Caco-2 (cell line): ENCODE measurements at regions not wholly inside any gene's neighbourhood (a gene's known extent, or its start where the extent isn't known, plus 50 kb on each side); places are given as distances from the start of the nearest gene placed in this dataset.

ENCODE experiments used
- BruUV-seq: library from RNA; stranded (reverse); fragments of 400-500 nt; replicated peaks from 2 replicates; lab custom pipeline; 2021; lab: Mats Ljungman, UMichigan
- CTCF ChIA-PET: fragments of 300-600 bp; sonication (Branson Sonifier 250); formaldehyde crosslinking; loops from one replicate; lab custom pipeline; 2022; ENCODE audit warnings: antibody characterized with exemption; lab: Charles Lee
- POLR2A ChIA-PET: fragments of 300-600 bp; sonication (Branson Sonifier 250); formaldehyde crosslinking; loops from one replicate; lab custom pipeline; 2022; ENCODE audit warnings: antibody characterized with exemption; lab: Charles Lee
- DNase-seq, 2 experiments: peaks; one replicate each; pipeline versions ENCODE4 v3.0.0 to v3.0.0-alpha.2; 2020 to 2022
- H3K27me3 ChIP-seq: replicated peaks from 2 replicates; pipeline ENCODE4 v1.6.0; 2011; ENCODE audit warnings: low read length; ENCODE audit not compliant: control insufficient read depth, insufficient read depth
- H3K36me3 ChIP-seq: 2 replicates; pipeline ENCODE4 v1.5.1; 2011; ENCODE audit warnings: low read length; ENCODE audit not compliant: control insufficient read depth, insufficient read depth
- H3K4me1 ChIP-seq: fragments of 250-450 bp; sonication (Bioruptor Pico); 2 replicates; pipeline ENCODE4 v1.5.1; 2020; ENCODE audit warnings: mild to moderate bottlenecking
- H3K4me3 ChIP-seq: 2 replicates; pipeline ENCODE4 v1.5.1; 2011; ENCODE audit warnings: low read depth, mild to moderate bottlenecking, control low read depth, low read length
- H3K9me3 ChIP-seq: fragments of 250-450 bp; sonication (Bioruptor Pico); 2 replicates; pipeline ENCODE4 v1.5.1; 2020; ENCODE audit warnings: mild to moderate bottlenecking, moderate library complexity
- H3K27ac Mint-ChIP-seq: one replicate; pipeline ENCODE4 v1.8.0; 2022; ENCODE audit warnings: mixed read lengths; ENCODE audit not compliant: unreplicated experiment
- H3K27me3 Mint-ChIP-seq: one replicate; pipeline ENCODE4 v1.8.0; 2022; ENCODE audit warnings: mixed read lengths; ENCODE audit not compliant: insufficient read depth, unreplicated experiment
- H3K36me3 Mint-ChIP-seq: one replicate; pipeline ENCODE4 v1.8.0; 2022; ENCODE audit warnings: mild to moderate bottlenecking, mixed read lengths; ENCODE audit not compliant: insufficient read depth, unreplicated experiment
- H3K4me1 Mint-ChIP-seq: one replicate; pipeline ENCODE4 v1.8.0; 2022; ENCODE audit warnings: low read depth, mixed read lengths; ENCODE audit not compliant: unreplicated experiment
- H3K4me3 Mint-ChIP-seq: one replicate; pipeline ENCODE4 v1.8.0; 2022; ENCODE audit warnings: mild to moderate bottlenecking, moderate library complexity, mixed read lengths; ENCODE audit not compliant: unreplicated experiment
- H3K9me3 Mint-ChIP-seq: one replicate; pipeline ENCODE4 v1.8.0; 2022; ENCODE audit warnings: mixed read lengths; ENCODE audit not compliant: unreplicated experiment
- CTCF ChIP-seq, 2 experiments: fragments of 200-600 bp in 1 of 2; IDR thresholded peaks; 1 replicate in 1 of 2; 2 replicates in 1 of 2; pipeline versions ENCODE4 v1.5.1 to v1.8.0; 2011 to 2022; ENCODE audit warnings: antibody characterized with exemption in 1 of 2, control low read depth in 1 of 2, inconsistent platforms in 1 of 2, low read depth in 1 of 2, low read length in 1 of 2, mild to moderate bottlenecking in 1 of 2, moderate library complexity in 1 of 2; ENCODE audit not compliant: insufficient read depth in 1 of 2, severe bottlenecking in 1 of 2, unreplicated experiment in 1 of 2
- intact Hi-C: fragments of 100-400 bp; cut with micrococcal nuclease; formaldehyde crosslinking; loops from one replicate; pipeline ENCODE4 v1.10.0; 2022; ENCODE audit not compliant: unreplicated experiment

DNA sequence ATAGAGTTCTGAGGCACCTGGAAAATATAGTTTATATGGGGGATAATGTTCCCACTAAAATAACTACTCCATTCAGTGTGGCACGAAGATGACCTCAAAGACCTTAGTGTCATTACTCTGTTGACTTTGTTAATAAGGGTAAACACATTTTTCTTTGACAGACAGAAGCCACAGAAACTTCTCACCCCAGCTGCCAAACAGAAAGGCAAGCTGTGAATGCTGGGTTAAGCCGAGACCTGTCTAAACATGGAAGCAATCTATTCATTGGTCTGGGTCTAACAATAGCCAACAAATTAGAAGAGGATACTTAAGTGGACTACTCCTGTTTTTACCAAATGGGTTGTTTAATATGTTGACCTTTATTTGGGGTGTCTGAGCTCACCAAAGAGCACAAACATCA, 171.4 kb downstream of the TLE1 start:
- no peaks in the 10 kb centered on the region for H3K36me3 Mint-ChIP-seq
- H3K4me1 ChIP-seq, result no peaks in the 10 kb centered on the region
- no peak overlapping the region for H3K4me3 ChIP-seq
- no TSS peak for BruUV-seq
- peaks cover 2% of the 10 kb centered on the region for H3K27me3 Mint-ChIP-seq
- no peak for TF ChIP-seq CTCF (IDR thresholded peaks at IDR 0.05; ENCODE audit: insufficient read depth in 1 of 2, low read depth in 1 of 2, low read length in 1 of 2, severe bottlenecking in 1 of 2, unreplicated experiment in 1 of 2)
- POLR2A ChIA-PET, result no interaction called here
- no peaks in the 10 kb centered on the region for H3K9me3 Mint-ChIP-seq
- no peaks in the 10 kb centered on the region for H3K36me3 ChIP-seq
- no peaks in the 10 kb centered on the region for H3K9me3 ChIP-seq
- no peak overlapping the region for H3K27ac Mint-ChIP-seq
- H3K4me1 Mint-ChIP-seq, result no peaks in the 10 kb centered on the region
- intact Hi-C loops, result no loop called here
- CTCF ChIA-PET, result no interaction called here
- no peaks in the 10 kb centered on the region for H3K27me3 ChIP-seq
- no peak overlapping the region for H3K4me3 Mint-ChIP-seq
- no peak for DNase-seq

DNA sequence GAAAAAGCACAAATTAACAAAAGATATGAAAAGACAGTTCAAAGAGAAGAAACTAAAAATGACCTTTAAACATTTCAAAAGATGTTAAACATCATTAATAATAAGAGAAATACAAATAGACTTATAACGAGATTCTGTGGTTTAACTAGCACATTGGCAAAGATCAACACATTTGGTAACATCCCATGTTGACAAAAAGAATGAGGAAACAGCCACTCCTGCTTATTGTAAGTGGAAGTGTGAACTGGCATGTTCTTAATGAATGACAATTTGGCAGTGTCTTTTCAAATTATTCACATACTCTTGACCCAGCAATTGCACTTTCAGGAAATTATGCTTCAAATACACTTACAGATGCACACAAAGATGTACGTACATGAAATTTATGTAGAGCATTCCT, 176.3 kb downstream of the TLE1 start:
- Histone ChIP-seq H3K4me1 (no peaks in the 10 kb centered on the region), H3K4me3 (no peak overlapping the region), H3K9me3 (no peaks in the 10 kb centered on the region), H3K36me3 (no peaks in the 10 kb centered on the region), H3K27me3 (no peaks in the 10 kb centered on the region)
- Mint-ChIP-seq H3K4me3 (no peak overlapping the region), H3K4me1 (no peaks in the 10 kb centered on the region), H3K9me3 (no peaks in the 10 kb centered on the region), H3K27me3 (peaks cover 2% of the 10 kb centered on the region), H3K27ac (no peak overlapping the region), H3K36me3 (no peaks in the 10 kb centered on the region)
- no peak for DNase-seq
- no peak for TF ChIP-seq CTCF (IDR thresholded peaks at IDR 0.05; ENCODE audit: insufficient read depth in 1 of 2, low read depth in 1 of 2, low read length in 1 of 2, severe bottlenecking in 1 of 2, unreplicated experiment in 1 of 2)
- ChIA-PET POLR2A (no interaction called here), CTCF (no interaction called here)
- intact Hi-C loops, result no loop called here
- BruUV-seq, result no TSS peak

DNA sequence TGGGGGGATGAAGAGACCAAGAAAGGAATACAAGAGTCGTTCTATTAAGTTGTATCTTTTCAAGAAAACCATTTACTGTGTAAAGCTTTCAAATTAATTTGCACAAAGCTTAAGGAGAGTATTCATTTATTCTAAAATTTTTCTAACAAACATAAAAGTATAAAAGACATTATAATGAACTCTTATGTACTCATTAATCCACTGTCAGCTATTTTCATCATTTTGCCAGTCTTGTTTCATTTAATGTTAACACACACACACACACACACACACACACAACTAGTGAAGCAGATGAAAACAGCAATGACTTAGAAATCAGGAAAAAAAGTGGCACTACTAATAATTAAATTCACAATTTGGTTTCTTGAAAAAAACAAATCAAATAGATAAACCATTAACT, 176.7 kb downstream of the TLE1 start:
- intact Hi-C loops, result no loop called here
- Histone ChIP-seq H3K9me3 (no peaks in the 10 kb centered on the region), H3K36me3 (no peaks in the 10 kb centered on the region), H3K4me1 (no peaks in the 10 kb centered on the region), H3K27me3 (no peaks in the 10 kb centered on the region), H3K4me3 (no peak overlapping the region)
- H3K27me3 Mint-ChIP-seq, result peaks cover 2% of the 10 kb centered on the region
- TF ChIP-seq CTCF (IDR thresholded peaks at IDR 0.05; ENCODE audit: insufficient read depth in 1 of 2, low read depth in 1 of 2, low read length in 1 of 2, severe bottlenecking in 1 of 2, unreplicated experiment in 1 of 2), result no peak
- no peaks in the 10 kb centered on the region for H3K36me3 Mint-ChIP-seq
- no peaks in the 10 kb centered on the region for H3K9me3 Mint-ChIP-seq
- no peak overlapping the region for H3K4me3 Mint-ChIP-seq
- H3K4me1 Mint-ChIP-seq, result no peaks in the 10 kb centered on the region
- no peak overlapping the region for H3K27ac Mint-ChIP-seq
- no peak for DNase-seq
- CTCF ChIA-PET, result no interaction called here
- POLR2A ChIA-PET, result no interaction called here
- BruUV-seq, result no TSS peak
